CD4-positive, alpha-beta T cell treated with Interferon alpha-2 for 1 hour (primary cell): ENCODE measurements at regions not wholly inside any gene's neighbourhood (a gene's known extent, or its start where the extent isn't known, plus 50 kb on each side); places are given as distances from the start of the nearest gene placed in this dataset.
"Not testable (repeated sequence)": the region's sequence is repeated elsewhere in the genome, so short reads cannot be mapped to it uniquely, and the experiment has no call there.

Source experiments
- DNase-seq, 2 donors: peaks; one replicate each; pipeline ENCODE4 v3.0.0-alpha.2; 2020 to 2022

GRCh38 chr6:147674794-147675193 lies 166.3 kb downstream of the SAMD5 start:
- no peak for DNase-seq

GRCh38 chr6:147675281-147675680 lies 166.8 kb downstream of the SAMD5 start:
- no peak for DNase-seq

DNA sequence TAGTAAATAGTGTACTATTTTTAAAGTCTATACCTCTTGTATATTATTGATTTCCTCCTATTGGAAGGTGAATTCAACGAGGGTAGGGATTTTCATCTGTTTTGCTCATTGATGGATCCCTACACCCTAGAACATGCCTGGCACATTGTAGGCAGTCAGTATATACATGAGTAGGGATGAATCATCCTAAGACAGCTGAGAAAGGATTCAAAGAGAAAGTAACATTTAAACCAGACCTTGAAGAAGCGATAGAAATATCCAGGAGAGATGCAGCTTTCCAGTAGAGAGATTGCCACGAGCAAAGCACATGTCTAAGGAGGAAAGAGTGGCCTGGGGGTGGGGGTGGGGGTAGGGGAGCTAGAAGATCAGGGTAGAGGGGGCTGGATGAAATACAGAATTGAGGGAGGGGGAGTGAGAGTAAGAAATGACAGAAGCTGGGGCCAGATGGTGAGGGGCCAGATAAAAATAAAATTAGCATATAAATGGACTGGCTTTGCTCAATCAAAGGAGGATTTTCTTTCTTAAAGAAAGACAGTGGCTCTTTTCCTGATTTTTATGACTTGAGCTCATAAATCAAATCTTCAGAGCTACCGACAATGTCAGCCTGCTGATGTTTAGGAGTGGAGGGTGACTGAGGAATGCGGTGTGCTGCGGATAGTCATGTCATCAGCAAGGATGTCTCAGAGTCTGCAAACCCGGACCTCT lies 168.2 kb downstream of the SAMD5 start:
- DNase-seq = no peak

DNA sequence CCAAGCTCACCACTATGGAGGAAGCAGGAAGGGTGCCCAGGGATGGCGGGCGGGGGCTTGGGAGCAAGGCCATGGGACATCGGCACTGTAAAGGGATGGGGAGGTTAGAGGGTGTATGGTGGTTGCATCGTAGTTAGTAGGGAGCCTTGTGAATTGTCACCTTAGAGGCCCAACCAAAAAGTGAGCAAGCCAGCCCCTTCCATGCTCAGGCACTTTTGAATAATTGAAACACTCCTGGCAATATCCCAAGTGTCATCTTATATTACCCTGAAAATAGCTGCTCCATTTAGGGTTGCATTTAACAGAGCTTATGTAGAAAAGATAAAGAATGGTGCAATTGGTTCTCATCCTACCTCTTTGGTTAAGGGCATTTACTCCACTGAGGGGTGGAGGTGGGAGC lies 169.2 kb downstream of the SAMD5 start:
- no peak for DNase-seq

- no peak for DNase-seq
Measured at GRCh38 chr6:147678253-147678652, 169.8 kb downstream of the SAMD5 start.

DNA sequence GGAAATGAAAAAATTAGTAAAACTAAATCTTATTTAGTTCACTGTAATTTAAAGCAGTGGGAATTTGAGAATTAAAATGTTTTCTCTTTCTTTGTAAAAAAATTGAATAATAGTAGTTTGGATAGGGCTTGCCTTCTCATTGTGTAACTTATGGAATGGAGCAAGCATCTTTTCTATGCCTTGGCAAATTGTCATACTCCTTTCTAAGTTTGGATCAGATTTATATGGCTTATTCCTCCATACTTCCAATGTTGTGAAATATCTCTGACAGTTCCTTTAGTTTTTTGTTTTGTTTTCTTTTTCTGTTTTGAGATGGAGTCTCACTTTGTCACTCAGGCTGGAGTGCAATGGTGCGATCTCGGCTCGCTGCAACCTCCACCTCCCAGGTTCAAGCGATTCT lies 176.4 kb downstream of the SAMD5 start:
- no peak for DNase-seq

- DNase-seq = no peak
Measured at GRCh38 chr6:147689398-147689797, 180.9 kb downstream of the SAMD5 start.

DNA sequence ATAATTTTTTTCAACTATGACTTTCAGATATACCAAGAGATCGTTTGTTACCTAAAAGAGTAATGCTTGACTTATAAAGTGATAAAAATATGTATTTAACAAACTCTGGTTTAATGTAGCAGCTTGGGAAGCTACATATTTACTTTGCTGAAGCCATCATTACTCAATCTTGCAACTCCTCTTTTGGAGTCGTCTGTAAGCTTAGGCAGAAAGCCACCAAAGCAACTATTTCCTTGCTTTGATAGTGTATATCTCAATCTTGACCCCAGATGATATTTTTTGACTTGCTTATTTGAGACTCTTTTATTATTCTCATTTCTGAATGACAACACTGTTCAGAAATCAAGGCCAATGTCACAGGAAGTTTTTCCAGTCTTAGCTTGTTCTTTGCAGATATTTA lies 183.0 kb downstream of the SAMD5 start:
- DNase-seq = no peak

- DNase-seq = no peak
Measured at GRCh38 chr6:147693181-147693580, 184.7 kb downstream of the SAMD5 start.

DNA sequence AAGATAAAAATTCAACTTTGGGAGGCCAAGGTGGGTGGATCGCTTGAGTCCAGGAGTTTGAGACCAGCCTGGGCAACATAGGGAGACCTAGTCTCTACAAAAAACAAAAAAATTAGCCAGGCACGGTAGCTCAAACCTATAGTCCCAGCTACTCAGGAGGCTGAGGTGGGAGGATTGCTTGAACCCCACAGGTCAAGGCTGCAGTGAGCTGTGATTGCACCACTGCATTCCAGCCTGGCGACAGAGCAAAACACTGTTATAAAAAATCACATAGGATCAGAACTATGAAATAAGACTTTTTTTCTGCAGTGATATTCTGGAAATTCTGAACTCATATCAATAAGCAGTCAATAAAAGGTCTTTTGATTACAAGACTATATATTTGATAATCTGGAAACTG lies 186.1 kb downstream of the SAMD5 start:
- DNase-seq = not testable (repeated sequence)

DNA sequence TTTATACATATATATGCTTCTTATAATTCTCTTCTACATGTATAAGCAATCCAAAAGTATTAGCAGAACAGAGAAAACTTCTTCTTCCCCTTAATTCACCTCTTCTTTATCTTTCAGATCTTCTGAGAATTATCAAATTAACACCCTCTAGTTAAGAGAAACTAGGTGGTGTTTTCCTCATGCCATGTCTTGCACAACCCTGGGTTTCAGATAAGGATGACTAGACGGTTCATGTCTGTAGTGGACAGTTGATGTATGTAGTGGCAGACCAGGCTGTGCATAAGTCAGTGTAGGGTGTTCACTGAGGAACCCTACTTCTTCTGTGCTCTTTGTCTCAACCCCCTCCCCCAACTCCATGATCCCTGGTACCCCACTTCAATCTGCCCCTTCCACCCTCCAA lies 187.3 kb downstream of the SAMD5 start:
- no peak for DNase-seq

- no peak for DNase-seq
Measured at GRCh38 chr6:147699140-147699539, 190.7 kb downstream of the SAMD5 start.

DNA sequence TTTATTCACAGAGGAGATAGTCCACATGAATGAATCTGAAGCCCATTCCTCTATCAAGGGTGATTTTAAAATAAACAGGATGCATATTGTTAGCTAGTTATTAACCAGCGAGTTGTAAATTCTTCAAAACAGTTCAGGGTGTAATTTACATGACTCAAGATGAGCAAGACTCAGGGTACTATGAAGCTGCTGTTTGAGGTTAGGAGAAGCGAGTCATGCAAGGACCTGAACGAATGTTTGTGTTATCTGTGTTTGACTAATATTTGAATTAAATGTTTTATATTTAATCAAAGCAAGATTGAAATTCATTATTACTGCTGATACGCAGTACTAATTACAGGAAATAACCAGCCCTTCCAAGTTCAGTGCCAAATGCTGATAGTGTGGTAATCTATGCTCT lies 191.1 kb downstream of the SAMD5 start:
- no peak for DNase-seq

DNA sequence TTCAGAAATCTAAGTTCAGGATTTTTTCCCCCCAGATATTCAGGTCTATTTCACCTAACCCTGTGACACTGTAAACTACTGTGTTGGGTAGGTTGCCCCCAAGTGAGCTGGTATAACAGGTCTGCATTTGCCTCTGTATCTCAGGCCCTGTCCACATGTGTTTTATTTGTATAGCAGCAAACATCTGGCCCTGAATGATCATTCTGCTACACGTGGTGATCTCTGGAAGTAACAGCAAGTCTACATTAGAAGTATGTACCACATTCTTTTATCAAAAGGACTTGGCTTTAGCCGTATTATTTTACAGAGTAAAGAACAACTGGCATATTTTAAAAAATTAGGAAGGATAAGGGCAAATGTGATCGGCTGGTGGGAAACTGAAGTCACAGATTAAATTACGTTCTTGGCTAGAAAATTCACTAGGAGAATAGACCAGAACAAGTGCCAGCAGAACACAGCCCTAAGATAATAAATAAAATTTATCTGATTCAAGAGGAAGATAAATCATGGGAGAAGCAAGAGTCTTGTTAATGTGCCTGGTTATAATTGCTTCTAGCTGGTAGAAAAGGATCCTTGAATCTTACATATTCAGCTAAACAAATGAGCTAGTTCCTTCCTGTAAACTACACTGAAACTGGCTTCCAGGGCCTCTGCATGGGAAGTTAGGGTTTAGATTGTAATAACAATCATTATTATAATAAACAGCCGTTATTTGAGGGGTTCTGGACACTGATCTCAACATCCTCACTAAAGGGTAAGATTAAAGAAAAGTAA lies 192.1 kb downstream of the SAMD5 start:
- no peak for DNase-seq

- DNase-seq = no peak
Measured at GRCh38 chr6:147704691-147705090, 196.2 kb downstream of the SAMD5 start.

DNA sequence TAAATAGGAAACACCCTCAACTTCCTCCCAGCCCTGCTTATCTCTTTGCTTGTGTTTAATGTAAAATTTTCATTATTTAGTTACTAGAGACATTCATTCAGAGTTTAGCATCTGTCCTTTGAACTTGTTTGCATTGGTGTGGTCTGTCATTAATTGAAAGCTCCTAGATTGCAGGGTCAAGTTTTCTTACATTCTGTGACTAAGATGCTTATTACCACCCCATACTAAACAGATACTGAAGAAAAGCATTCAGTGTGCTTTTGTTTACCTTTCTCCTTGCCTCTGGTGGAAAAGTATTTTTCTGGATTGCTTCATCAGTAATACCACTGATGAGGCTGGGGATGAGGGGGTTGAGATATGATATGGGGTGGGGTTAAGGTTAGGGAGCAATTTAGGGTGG lies 199.0 kb downstream of the SAMD5 start:
- DNase-seq = no peak

- no peak for DNase-seq
Measured at GRCh38 chr6:147708170-147708569, 199.7 kb downstream of the SAMD5 start.

DNA sequence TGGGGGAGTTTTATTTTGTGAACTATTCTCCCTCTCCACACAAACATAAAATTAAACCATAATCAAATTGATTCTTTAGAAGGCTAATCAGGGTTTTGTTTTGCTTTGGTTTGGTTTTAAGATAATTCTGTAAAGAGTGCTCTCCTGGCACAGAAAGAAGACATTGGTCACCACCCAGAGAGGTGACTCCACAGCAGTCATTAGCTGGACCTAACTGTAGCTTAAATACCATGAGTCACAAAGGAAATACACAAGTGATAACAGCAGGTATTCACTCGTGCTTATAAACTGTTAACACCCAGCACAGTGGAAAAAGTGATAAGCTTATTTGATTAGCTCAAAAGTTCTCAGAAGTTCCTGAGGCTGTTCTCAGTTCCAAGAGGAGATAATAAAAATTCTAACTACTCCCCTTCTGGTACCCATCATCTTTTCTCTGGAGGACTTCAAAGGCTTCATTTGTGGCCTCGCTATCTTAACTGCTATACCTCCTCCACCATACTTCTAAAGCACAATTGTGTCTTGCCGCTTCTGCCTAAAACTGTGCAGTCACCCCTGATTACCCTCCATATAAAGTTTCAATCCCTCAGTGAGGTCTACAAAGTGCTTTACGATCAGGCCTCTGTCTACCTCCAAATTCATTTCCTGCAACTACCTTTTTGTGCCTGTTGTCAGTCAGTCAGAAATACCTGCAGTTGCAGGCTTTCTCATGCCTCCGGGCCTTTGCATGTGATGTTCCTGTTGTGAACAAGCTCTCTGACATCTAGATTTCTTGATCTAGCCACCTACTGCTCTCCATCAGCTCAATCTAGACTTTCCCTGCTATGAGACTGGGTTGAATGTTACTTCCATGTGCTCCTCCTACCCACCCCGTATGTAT lies 201.1 kb downstream of the SAMD5 start:
- no peak for DNase-seq

DNA sequence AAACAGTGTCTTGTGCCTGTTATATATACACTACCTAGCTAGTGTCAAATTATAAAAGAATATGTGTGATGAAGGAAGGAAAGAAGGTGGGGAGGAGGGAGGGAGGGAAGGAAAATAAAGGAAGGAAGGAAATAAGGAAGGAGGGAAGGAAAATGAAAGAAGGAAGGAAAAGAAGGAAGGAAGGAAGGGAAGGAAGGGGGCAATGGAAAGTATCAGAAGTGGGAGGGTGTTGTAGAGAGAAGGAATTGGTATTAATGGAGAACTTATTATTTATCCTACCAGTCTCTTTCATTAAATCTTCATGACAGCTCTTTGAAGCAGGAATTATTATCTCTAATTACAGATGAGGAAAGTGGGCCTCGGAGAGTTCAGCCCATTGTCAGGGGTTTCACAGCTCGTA lies 202.4 kb downstream of the SAMD5 start:
- no peak for DNase-seq

DNA sequence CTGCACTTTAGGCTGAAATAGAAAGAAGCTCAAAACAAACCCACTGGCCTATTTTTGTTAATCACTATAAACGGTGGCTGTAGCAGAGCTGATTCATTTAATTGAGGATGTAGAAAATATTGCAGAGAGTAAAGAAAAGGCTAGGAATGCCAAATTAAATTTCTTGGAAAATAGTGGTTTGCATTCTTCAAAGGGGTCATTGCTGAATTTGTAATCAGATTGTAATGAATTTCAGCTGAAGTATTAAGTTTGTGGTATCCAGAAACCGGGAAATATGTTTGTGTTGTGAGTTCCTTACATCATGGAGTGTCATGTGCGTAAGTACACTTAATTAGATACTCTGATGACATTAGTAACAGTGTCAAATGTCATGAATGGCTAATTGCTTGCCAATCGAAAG lies 203.0 kb downstream of the SAMD5 start:
- no peak for DNase-seq

GRCh38 chr6:147712841-147713240 lies 204.4 kb downstream of the SAMD5 start:
- no peak for DNase-seq

DNA sequence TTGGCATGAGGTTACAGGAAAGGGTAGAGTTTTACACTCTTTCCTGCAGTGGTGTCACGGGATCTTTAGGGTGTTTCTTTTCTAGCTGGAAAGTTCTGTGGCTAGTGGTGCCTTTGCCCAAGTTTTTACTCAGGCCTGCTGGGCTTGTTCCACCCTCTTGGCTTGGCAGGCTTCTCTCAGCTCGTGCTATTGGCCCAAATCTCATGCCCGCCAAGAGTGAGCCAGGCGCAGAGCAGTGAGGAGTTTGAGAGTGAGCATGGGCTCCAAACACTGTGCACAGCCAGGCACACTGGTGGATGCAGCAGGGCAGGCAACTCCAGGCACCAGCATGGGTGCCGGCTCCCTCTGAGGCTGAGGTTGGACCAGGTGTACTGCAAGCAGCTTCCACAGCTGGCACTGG lies 206.5 kb downstream of the SAMD5 start:
- no peak for DNase-seq

DNA sequence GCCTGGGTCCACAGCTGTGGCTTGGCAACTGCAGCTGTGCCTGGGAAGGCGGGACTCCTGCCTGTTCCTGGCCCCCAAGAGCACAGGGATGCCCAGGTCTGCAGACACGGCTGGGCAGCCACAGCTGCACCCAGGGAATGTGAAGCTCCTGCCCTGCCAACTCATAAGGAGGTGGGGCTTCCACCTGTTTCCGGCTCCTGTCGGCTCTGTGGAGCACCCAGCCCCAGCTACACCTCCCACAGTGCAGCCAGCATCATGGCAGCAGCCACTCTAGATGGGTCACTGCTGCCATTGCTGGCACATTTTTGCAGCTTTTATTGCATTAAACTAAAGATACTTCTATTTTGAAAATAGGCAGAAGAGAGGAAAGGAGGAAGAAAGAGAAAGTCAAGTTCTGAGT lies 207.9 kb downstream of the SAMD5 start:
- no peak for DNase-seq

GRCh38 chr6:147717991-147718390 lies 209.5 kb downstream of the SAMD5 start:
- no peak for DNase-seq
